Neutrophil (primary cell): ENCODE measurements at regions not wholly inside any gene's neighbourhood (a gene's known extent, or its start where the extent isn't known, plus 50 kb on each side); places are given as distances from the start of the nearest gene placed in this dataset.

Experiments
- H3K27ac ChIP-seq: fragments of 200-600 bp; sonication (generic); 2 replicates; pipeline ENCODE4 v1.5.1; 2016; ENCODE audit warnings: mild to moderate bottlenecking, moderate library complexity
- H3K27me3 ChIP-seq: fragments of 200-600 bp; sonication (generic); 2 replicates; pipeline ENCODE4 v1.6.0; 2016; ENCODE audit warnings: mild to moderate bottlenecking
- H3K36me3 ChIP-seq: fragments of 200-600 bp; sonication (generic); 2 replicates; pipeline ENCODE4 v1.5.1; 2017
- H3K4me1 ChIP-seq, 2 experiments: fragments of 200-600 bp in 1 of 2; sonication (generic) in 1 of 2; 1 replicate in 1 of 2; 2 replicates in 1 of 2; pipeline versions ENCODE4 v1.5.1 to v1.6.1; 2013 to 2016; ENCODE audit warnings: low read depth in 1 of 2, low read length in 1 of 2, mild to moderate bottlenecking in 1 of 2, moderate library complexity in 1 of 2; ENCODE audit not compliant: control insufficient read depth in 1 of 2, insufficient read depth in 1 of 2
- H3K4me3 ChIP-seq, 2 experiments: fragments of 200-600 bp in 1 of 2; sonication (generic) in 1 of 2; 1 replicate in 1 of 2; 2 replicates in 1 of 2; pipeline ENCODE4 v1.5.1; 2013 to 2016; ENCODE audit warnings: low read depth in 1 of 2, low read length in 1 of 2, mild to moderate bottlenecking in 1 of 2, moderate library complexity in 1 of 2
- H3K9me3 ChIP-seq: fragments of 200-600 bp; sonication (generic); 2 replicates; pipeline ENCODE4 v1.5.1; 2016
- TF ChIP-seq, protein P1 (sequence below): fragments of 200-600 bp; sonication (generic); IDR thresholded peaks from 2 replicates; pipeline ENCODE4 v1.5.1; 2016; ENCODE audit warnings: antibody characterized with exemption

- Histone ChIP-seq H3K27me3 (no peaks in the 10 kb centered on the region), H3K4me3 (no peak overlapping the region), H3K9me3 (no peaks in the 10 kb centered on the region), H3K36me3 (no peaks in the 10 kb centered on the region), H3K27ac (no peak overlapping the region), H3K4me1 (no peaks in the 10 kb centered on the region)
- TF ChIP-seq, protein P1, sequence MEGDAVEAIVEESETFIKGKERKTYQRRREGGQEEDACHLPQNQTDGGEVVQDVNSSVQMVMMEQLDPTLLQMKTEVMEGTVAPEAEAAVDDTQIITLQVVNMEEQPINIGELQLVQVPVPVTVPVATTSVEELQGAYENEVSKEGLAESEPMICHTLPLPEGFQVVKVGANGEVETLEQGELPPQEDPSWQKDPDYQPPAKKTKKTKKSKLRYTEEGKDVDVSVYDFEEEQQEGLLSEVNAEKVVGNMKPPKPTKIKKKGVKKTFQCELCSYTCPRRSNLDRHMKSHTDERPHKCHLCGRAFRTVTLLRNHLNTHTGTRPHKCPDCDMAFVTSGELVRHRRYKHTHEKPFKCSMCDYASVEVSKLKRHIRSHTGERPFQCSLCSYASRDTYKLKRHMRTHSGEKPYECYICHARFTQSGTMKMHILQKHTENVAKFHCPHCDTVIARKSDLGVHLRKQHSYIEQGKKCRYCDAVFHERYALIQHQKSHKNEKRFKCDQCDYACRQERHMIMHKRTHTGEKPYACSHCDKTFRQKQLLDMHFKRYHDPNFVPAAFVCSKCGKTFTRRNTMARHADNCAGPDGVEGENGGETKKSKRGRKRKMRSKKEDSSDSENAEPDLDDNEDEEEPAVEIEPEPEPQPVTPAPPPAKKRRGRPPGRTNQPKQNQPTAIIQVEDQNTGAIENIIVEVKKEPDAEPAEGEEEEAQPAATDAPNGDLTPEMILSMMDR, result no peak
These were observed 383.7 kb downstream of the PRDM2 start for GRCh38 chr1:14083706-14084105.

DNA sequence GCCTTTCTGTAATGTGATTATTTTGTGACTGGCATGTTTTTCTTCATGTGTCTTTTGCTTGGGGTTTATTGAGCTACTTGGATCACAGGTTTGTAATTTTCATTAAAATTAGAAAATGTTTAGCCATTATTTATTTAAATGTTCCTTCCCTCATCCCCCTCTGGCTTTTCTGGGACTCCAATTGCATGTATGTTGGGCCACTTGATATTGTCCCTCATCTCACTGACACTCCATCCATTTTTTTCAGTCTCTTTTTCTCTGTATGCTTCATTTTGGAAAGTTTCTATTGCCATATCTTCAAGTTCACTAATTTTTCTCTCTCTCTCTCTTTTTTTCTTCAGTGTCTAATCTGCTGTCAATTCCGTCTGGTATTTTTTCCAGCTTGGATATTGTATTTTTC is 390.1 kb downstream of the PRDM2 start:
- H3K27ac ChIP-seq, result no peak overlapping the region
- H3K36me3 ChIP-seq, result no peaks in the 10 kb centered on the region
- no peaks in the 10 kb centered on the region for H3K27me3 ChIP-seq
- H3K9me3 ChIP-seq, result no peaks in the 10 kb centered on the region
- H3K4me3 ChIP-seq, result no peak overlapping the region
- H3K4me1 ChIP-seq, result no peaks in the 10 kb centered on the region
- TF ChIP-seq, protein P1, result no peak

DNA sequence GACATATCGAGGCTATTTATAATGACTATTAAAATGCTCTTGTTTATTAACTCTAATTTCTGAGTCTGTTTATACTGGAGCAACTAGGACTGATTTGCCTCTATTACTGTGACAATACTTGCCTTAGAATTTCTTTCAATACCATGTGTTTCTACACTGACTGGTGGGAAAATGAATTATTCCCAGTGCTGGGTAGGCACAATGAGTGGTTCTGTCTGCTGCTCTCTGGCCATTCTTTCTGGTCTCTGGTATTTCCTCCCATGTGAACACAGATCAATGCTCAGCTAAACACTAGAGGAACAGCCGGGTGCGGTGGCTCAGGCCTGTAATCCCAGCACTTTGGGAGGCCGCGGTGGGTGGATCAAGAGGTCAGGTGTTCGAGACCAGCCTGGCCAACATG is 390.5 kb downstream of the PRDM2 start:
- Histone ChIP-seq H3K27me3 (no peaks in the 10 kb centered on the region), H3K4me3 (no peak overlapping the region), H3K4me1 (no peaks in the 10 kb centered on the region), H3K9me3 (no peaks in the 10 kb centered on the region), H3K27ac (no peak overlapping the region), H3K36me3 (no peaks in the 10 kb centered on the region)
- TF ChIP-seq, protein P1, result no peak

DNA sequence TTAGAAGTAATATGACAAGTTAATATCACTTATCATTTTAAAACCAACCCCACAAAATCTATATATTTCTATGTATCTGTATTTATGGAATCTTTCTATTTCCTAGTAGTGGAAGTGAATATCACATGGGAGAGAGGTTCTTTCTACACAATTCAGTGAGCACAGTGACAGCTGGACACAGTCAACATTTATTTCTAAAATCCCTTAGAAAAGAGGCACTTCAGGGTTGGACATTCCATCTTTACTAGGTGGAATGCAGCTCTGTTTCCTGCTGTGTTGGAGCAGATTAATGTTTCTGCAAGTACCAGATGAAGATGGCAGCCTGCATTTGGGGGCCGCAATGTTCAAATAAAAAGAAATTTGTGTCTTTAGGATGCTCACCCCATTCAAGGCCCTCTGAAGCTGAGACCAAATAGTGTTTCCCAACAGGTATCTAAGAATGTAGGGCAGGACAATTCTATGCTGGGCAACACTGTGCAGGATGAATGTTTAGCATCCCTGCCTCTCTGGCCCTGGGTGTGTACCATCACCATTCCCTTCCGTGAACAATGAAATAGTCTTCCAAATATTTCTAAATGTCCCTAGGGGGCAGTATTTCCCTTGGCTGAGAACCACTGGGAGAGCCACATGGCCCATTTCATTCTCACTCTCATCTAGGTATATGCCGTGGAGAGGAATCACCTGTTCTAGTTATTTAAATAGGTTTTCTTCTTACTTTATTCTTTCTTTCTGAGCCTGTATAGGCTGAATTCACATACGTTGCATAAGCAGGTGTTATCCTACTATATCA is 394.8 kb downstream of the PRDM2 start:
- H3K27ac ChIP-seq, result no peak overlapping the region
- no peak overlapping the region for H3K4me3 ChIP-seq
- no peaks in the 10 kb centered on the region for H3K4me1 ChIP-seq
- no peaks in the 10 kb centered on the region for H3K9me3 ChIP-seq
- H3K27me3 ChIP-seq, result no peaks in the 10 kb centered on the region
- H3K36me3 ChIP-seq, result no peaks in the 10 kb centered on the region
- TF ChIP-seq, protein P1, result no peak

DNA sequence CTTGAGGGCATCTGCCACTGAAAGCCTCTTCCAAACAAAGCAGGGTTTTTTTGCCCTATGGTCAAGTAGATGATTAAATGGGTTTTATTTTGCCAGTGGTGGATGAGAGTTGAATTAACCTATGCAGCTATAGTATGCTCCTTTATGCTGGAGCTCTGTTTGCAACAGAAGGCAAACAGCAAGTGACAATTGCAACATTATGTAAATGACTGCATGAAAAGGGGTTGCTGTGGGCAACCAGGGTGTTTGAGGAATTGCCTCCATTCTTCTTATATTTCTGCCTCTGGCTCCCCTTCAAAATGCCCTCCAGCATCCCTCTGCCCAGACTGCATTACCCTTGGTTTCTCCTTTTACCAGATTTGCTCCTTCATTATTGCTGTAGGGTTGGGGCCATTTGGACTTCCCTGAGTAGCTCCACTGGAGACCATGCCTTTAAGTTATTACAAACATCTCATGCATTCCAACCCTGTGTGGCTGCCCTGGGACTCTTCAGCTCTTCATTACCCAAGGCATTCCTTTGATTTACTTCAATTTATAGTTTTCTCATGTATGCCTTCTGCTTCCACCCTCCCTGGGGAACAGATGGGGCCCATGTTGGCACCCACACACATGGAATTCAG is 398.4 kb downstream of the PRDM2 start:
- no peak overlapping the region for H3K4me3 ChIP-seq
- H3K27ac ChIP-seq, result no peak overlapping the region
- H3K9me3 ChIP-seq, result no peaks in the 10 kb centered on the region
- no peaks in the 10 kb centered on the region for H3K36me3 ChIP-seq
- H3K4me1 ChIP-seq, result no peaks in the 10 kb centered on the region
- TF ChIP-seq, protein P1, result no peak
- no peaks in the 10 kb centered on the region for H3K27me3 ChIP-seq
